ENCODE measurements at regions not wholly inside any gene's neighbourhood (a gene's known extent, or its start where the extent isn't known, plus 50 kb on each side); places are given as distances from the start of the nearest gene placed in this dataset.

DNA sequence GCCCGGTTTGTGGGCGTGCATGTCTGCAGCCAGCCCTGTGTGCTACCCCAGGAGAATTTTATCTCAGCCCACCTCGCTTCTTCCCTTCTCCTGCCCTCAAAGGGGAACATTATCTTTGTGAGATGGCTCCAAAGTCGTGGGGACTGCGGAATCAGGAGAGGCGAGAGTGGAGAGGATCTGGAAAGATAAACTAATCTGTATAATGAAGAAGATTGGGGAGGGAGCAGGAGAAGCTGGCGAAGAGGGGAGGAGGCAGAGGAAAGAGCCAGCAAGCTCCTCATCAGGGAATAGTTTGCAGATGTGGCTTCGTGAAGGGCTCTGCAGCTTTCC lies 310.3 kb downstream of the MATN1 start:
- TF ChIP-seq, protein P1, sequence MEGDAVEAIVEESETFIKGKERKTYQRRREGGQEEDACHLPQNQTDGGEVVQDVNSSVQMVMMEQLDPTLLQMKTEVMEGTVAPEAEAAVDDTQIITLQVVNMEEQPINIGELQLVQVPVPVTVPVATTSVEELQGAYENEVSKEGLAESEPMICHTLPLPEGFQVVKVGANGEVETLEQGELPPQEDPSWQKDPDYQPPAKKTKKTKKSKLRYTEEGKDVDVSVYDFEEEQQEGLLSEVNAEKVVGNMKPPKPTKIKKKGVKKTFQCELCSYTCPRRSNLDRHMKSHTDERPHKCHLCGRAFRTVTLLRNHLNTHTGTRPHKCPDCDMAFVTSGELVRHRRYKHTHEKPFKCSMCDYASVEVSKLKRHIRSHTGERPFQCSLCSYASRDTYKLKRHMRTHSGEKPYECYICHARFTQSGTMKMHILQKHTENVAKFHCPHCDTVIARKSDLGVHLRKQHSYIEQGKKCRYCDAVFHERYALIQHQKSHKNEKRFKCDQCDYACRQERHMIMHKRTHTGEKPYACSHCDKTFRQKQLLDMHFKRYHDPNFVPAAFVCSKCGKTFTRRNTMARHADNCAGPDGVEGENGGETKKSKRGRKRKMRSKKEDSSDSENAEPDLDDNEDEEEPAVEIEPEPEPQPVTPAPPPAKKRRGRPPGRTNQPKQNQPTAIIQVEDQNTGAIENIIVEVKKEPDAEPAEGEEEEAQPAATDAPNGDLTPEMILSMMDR (IDR thresholded peaks at IDR 0.05): no peak
- TF ChIP-seq POLR2A (IDR thresholded peaks at IDR 0.05) (no peak), EP300 (IDR thresholded peaks at IDR 0.05) (no peak), POLR2AphosphoS5 (IDR thresholded peaks at IDR 0.05) (no peak)

Data from upper lobe of left lung (tissue), 4 donors.